Heart right ventricle (tissue), 16 donors: ENCODE measurements at regions not wholly inside any gene's neighbourhood (a gene's known extent, or its start where the extent isn't known, plus 50 kb on each side); places are given as distances from the start of the nearest gene placed in this dataset.
A peak's percentile ranks its signal among the peaks of the same experiment; 100 is the strongest.

ENCODE experiments used
- ATAC-seq, 8 donors: fragments of 200-7000 bp; cut with Tn5 transposase; one replicate each; pipeline ENCODE4 v1.9.1; 2020; ENCODE audit warnings: mild to moderate bottlenecking in 8 of 8, moderate library complexity in 8 of 8, moderate number of reproducible peaks in 1 of 8
- DNase-seq, 2 donors: peaks; one replicate each; pipeline ENCODE4 v3.0.0-alpha.2; 2020
- H3K27ac ChIP-seq, 10 donors: fragments of 200-600 bp; sonication (generic) in 2 of 10; one replicate each; pipeline versions ENCODE4 v1.5.0 to v1.8.0; 2020 to 2022; ENCODE audit warnings: mild to moderate bottlenecking in 3 of 10
- H3K27me3 ChIP-seq, 7 donors: fragments of 200-600 bp; one replicate each; pipeline ENCODE4 v1.8.0; 2021 to 2022; ENCODE audit warnings: mild to moderate bottlenecking in 2 of 7
- H3K36me3 ChIP-seq, 9 donors: fragments of 200-600 bp; sonication (generic) in 1 of 9; one replicate each; pipeline versions ENCODE4 v1.5.0 to v1.8.0; 2020 to 2022; ENCODE audit warnings: mild to moderate bottlenecking in 2 of 9
- H3K4me1 ChIP-seq, 9 donors: fragments of 200-600 bp; sonication (generic) in 1 of 9; one replicate each; pipeline versions ENCODE4 v1.5.0 to v1.8.0; 2020 to 2022; ENCODE audit warnings: mild to moderate bottlenecking in 4 of 9
- H3K4me3 ChIP-seq, 10 donors: fragments of 200-600 bp; sonication (generic) in 2 of 10; one replicate each; pipeline versions ENCODE4 v1.5.0 to v1.8.0; 2020 to 2022; ENCODE audit warnings: mild to moderate bottlenecking in 7 of 10, moderate library complexity in 2 of 10
- H3K9me3 ChIP-seq, 11 donors: fragments of 200-600 bp in 10 of 11; sonication (generic) in 2 of 11; one replicate each; pipeline versions ENCODE4 v1.5.0 to v1.8.0; 2013 to 2022; ENCODE audit warnings: mild to moderate bottlenecking in 2 of 11, control low read depth in 1 of 11, moderate library complexity in 1 of 11
- WGBS, 2 donors: extraction: QIAGEN DNeasy Blood & Tissue Kit; methylation state at CpG; one replicate each; pipeline ENCODE4 v1.1.7; 2013; ENCODE audit warnings: inconsistent platforms in 1 of 2; 5-methylcytosine and 5-hydroxymethylcytosine counted together
- intact Hi-C, 10 donors: fragments of 100-400 bp; cut with DNase I; formaldehyde crosslinking; loops; one replicate each; pipeline versions ENCODE4 v1.11.1 to v1.14.2; 2022
- TF ChIP-seq, protein P1 (sequence below), 9 donors: fragments of 200-600 bp; sonication (generic) in 2 of 9; IDR thresholded peaks; one replicate each; pipeline versions ENCODE4 v1.5.0 to v1.8.0; 2021 to 2022; ENCODE audit warnings: antibody characterized with exemption in 9 of 9, mild to moderate bottlenecking in 5 of 9, moderate library complexity in 1 of 9
- donor health status: Arrhythmogenic right ventricular cardiomyopathy.
- donor health status: ischemic (EF 13 %, LVEDD 7.1; RV severe dilation, severe dysfunction).
- donor health status: healthy with polysubstance abuse.
- donor health status: DM: no; HTN: yes; CAD: no.
- donor health status: DM: no; HTN: no; CAD: no.
- donor health status: ischemic (EF 25% LVEDD 6.9; RV normal size, moderate dysfunction).
- donor health status: ischemic (EF 25% LVEDD 5.7; RV mildly dilated, moderate dysfunction).
- donor health status: healthy.
- donor health status: DM: yes; HTN: yes; CAD: no.
- donor health status: Ischemic cardiomyopathy.
- donor health status: ischemic (EF 35%, LVEDD 5.7; RV mildly dilated, moderate dysfunction).
- donor health status: nonischemic (EF 11% LVEDD 7.7; RV severe dilation, severe dysfunction).
- donor health status: DM: yes; HTN: yes; CAD: no.
- donor health status: PGD.
- donor health status: ischemic (EF 29% LVEDD 5.4; RV normal size, mild dysfunction).
- donor health status: nonischemic (EF 23%, LVEDD 6.1; RV moderate dilation, normal function).

DNA sequence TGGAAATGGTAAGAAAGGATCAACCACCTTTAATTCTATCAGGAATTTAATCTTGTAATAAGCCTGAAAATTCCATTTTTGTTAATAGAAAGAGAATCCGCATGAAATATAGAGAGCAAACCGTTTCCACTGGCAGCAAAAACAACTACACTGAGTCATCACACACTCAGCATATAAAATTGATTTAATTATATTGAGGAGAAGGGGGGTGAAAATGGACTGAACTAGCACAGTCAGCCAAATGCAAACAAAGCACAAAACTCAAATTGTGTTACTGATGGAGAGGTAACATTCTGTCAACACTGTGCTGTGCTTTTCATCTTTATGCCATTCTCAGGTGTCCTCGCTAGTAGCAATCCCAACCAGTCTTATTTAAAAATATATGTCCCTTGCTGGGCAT lies 1583.9 kb downstream of the MRPL39 start:
- no peak overlapping the region for H3K4me3 ChIP-seq
- intact Hi-C loops, result no loop called here
- no peak overlapping the region for H3K27ac ChIP-seq
- H3K9me3 ChIP-seq, result peaks cover 0 to 11% (median 0%) of the 10 kb centered on the region in 11 donors
- no peaks in the 10 kb centered on the region for H3K27me3 ChIP-seq
- WGBS, 2 donors, result 13 to 53% methylated on average over 3 of the region's 3 CpGs
- ATAC-seq (no peak), DNase-seq (no peak)
- H3K36me3 ChIP-seq, result no peaks in the 10 kb centered on the region
- H3K4me1 ChIP-seq, result no peaks in the 10 kb centered on the region
- TF ChIP-seq, protein P1, sequence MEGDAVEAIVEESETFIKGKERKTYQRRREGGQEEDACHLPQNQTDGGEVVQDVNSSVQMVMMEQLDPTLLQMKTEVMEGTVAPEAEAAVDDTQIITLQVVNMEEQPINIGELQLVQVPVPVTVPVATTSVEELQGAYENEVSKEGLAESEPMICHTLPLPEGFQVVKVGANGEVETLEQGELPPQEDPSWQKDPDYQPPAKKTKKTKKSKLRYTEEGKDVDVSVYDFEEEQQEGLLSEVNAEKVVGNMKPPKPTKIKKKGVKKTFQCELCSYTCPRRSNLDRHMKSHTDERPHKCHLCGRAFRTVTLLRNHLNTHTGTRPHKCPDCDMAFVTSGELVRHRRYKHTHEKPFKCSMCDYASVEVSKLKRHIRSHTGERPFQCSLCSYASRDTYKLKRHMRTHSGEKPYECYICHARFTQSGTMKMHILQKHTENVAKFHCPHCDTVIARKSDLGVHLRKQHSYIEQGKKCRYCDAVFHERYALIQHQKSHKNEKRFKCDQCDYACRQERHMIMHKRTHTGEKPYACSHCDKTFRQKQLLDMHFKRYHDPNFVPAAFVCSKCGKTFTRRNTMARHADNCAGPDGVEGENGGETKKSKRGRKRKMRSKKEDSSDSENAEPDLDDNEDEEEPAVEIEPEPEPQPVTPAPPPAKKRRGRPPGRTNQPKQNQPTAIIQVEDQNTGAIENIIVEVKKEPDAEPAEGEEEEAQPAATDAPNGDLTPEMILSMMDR (IDR thresholded peaks at IDR 0.05), result no peak

DNA sequence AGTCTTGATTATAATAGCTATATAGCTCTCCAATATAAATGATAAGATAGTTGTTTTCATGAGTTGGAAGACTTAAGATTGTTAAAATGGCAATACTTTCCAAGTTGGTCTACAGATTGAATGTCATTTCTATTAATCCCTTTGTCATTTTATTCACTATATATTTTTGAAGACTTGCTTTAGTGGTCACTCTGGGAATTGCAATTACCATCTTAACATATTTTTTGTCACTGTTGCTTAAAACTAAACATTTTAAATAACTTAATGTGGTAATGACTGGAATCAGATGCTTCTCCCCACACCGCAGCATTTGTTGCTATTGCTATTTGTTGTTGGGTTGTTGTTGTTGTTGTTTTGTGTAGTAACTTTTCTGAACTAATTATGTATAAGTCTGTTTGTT lies 1592.9 kb downstream of the MRPL39 start:
- WGBS, 2 donors, result 73 to 89% methylated on average over 1 of the region's 1 CpG
- intact Hi-C loops, result no loop called here
- no peaks in the 10 kb centered on the region for H3K9me3 ChIP-seq
- ATAC-seq (no peak), DNase-seq (no peak)
- H3K4me1 ChIP-seq, result no peaks in the 10 kb centered on the region
- TF ChIP-seq, protein P1 (IDR thresholded peaks at IDR 0.05), result peak in 3 of 9 donors; percentile 16 to 29 (median 16)
- no peaks in the 10 kb centered on the region for H3K27me3 ChIP-seq
- no peaks in the 10 kb centered on the region for H3K36me3 ChIP-seq
- no peak overlapping the region for H3K27ac ChIP-seq
- H3K4me3 ChIP-seq, result no peak overlapping the region

DNA sequence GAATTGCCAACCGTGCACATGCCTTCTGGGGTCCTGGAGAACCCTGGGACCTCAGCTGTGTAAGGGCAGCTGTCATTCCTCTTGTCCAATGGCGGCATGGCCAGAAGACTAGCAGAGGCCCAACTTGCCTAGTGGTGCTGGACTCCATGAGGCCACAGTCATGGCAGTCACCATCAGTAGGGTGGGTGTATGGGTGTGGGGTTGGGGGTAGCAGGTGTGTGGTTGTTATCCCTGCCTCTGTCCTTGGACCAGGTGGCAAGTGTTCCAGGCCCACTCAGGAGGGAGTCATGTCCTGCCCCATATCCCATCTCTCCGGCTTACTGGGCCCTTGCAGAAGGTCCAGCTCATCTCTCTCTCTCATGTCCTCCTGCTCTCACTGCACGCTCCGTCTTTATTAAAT lies 1596.2 kb downstream of the MRPL39 start:
- H3K4me1 ChIP-seq, result no peaks in the 10 kb centered on the region
- no peaks in the 10 kb centered on the region for H3K36me3 ChIP-seq
- intact Hi-C loops, result no loop called here
- TF ChIP-seq, protein P1 (IDR thresholded peaks at IDR 0.05), result no peak
- 76 to 84% methylated on average over 5 of the region's 5 CpGs for WGBS, 2 donors
- no peaks in the 10 kb centered on the region for H3K9me3 ChIP-seq
- no peak overlapping the region for H3K27ac ChIP-seq
- H3K4me3 ChIP-seq, result no peak overlapping the region
- ATAC-seq, result no peak
- no peak for DNase-seq
- no peaks in the 10 kb centered on the region for H3K27me3 ChIP-seq

DNA sequence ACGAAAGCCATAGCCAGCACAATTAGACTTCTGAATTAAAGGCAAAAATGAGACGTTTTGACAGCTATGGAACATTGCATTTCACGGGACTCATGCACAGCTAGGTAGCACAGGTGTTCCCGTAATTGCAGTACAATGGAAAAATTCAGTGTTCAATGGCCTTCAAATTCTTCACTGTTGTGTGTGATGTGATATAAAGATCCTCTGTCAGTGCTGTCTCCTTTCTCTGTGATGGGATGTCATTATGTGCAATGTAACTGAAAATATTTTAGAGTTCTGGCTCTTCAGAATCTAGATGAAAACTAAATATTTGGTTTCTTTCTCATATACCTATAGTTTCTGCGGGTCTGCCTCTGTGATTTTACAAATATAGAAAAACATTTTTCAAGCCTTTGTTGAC lies 1599.7 kb downstream of the MRPL39 start:
- Histone ChIP-seq H3K27ac (no peak overlapping the region), H3K4me3 (no peak overlapping the region), H3K36me3 (no peaks in the 10 kb centered on the region), H3K9me3 (no peaks in the 10 kb centered on the region), H3K27me3 (no peaks in the 10 kb centered on the region), H3K4me1 (no peaks in the 10 kb centered on the region)
- WGBS, 2 donors, result 76 to 77% methylated on average over 5 of the region's 5 CpGs
- ATAC-seq, result no peak
- intact Hi-C loops, result no loop called here
- DNase-seq, result no peak
- TF ChIP-seq, protein P1 (IDR thresholded peaks at IDR 0.05), result no peak
